MCF 10A (cell line): ENCODE measurements at regions not wholly inside any gene's neighbourhood (a gene's known extent, or its start where the extent isn't known, plus 50 kb on each side); places are given as distances from the start of the nearest gene placed in this dataset.

ENCODE experiments used
- BruUV-seq: library from RNA; stranded (reverse); fragments of 400-500 nt; replicated peaks from 2 replicates; lab custom pipeline; 2021; lab: Mats Ljungman, UMichigan
- CTCF ChIA-PET: fragments of 300-600 bp; sonication (Branson Sonifier 250); formaldehyde crosslinking; extraction: SDS; loops from one replicate; lab custom pipeline; 2021; ENCODE audit warnings: antibody characterized with exemption, inconsistent platforms; lab: Yijun Ruan, JAX
- POLR2A ChIA-PET: fragments of 300-600, 350-650 bp; sonication (Branson Sonifier 250); formaldehyde crosslinking; extraction: SDS; loops from one replicate; lab custom pipeline; 2020; ENCODE audit warnings: antibody characterized with exemption, inconsistent platforms; lab: Yijun Ruan, JAX
- DNase-seq: peaks from one replicate; pipeline ENCODE4 v3.0.0-alpha.2; 2018; ENCODE audit not compliant: unreplicated experiment
- H3K27ac Mint-ChIP-seq: one replicate; pipeline ENCODE4 v1.8.0; 2022; ENCODE audit warnings: mild to moderate bottlenecking, low read depth, mixed read lengths; ENCODE audit not compliant: unreplicated experiment
- H3K27me3 Mint-ChIP-seq: one replicate; pipeline ENCODE4 v1.8.0; 2022; ENCODE audit warnings: mixed read lengths; ENCODE audit not compliant: insufficient read depth, unreplicated experiment
- H3K36me3 Mint-ChIP-seq: one replicate; pipeline ENCODE4 v1.8.0; 2022; ENCODE audit warnings: mild to moderate bottlenecking, moderate library complexity, mixed read lengths; ENCODE audit not compliant: insufficient read depth, unreplicated experiment
- H3K4me1 Mint-ChIP-seq: one replicate; pipeline ENCODE4 v1.8.0; 2022; ENCODE audit warnings: mixed read lengths; ENCODE audit not compliant: insufficient read depth, unreplicated experiment
- H3K4me3 Mint-ChIP-seq: one replicate; pipeline ENCODE4 v1.8.0; 2022; ENCODE audit warnings: mild to moderate bottlenecking, moderate library complexity, mixed read lengths; ENCODE audit not compliant: unreplicated experiment
- H3K9me3 Mint-ChIP-seq: one replicate; pipeline ENCODE4 v1.8.0; 2022; ENCODE audit warnings: mixed read lengths; ENCODE audit not compliant: unreplicated experiment
- intact Hi-C: fragments of 100-400 bp; cut with micrococcal nuclease; formaldehyde crosslinking; loops from 2 replicates; pipeline ENCODE4 v1.14.1; 2022
- TF ChIP-seq, protein P1 (sequence below): fragments of 200-600 bp; IDR thresholded peaks from one replicate; pipeline ENCODE4 v1.8.0; 2022; ENCODE audit warnings: antibody characterized with exemption, mild to moderate bottlenecking; ENCODE audit not compliant: unreplicated experiment

DNA sequence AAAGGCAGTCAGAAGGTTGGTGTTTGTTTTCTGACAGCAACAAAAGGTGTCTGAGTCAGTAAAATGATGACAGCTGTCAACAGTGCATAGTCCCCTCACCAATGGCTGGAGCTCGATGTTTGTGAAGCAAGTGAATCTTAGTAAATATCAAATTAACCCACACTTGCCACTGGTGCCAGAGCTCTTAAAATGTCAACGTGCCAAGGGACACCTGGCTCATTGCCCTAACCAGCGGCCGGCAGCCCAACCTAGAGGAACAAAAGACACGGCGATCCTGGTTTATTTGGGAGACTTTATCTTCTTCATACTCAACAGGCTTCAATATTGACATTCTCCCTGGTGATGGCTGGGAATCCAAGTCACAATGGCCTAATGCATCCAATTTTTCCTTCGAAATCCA lies 143.4 kb downstream of the CPEB2 start:
- Mint-ChIP-seq H3K9me3 (no peaks in the 10 kb centered on the region), H3K36me3 (peaks cover 6% of the 10 kb centered on the region), H3K27me3 (no peaks in the 10 kb centered on the region), H3K4me1 (peaks cover 3% of the 10 kb centered on the region), H3K4me3 (no peak overlapping the region), H3K27ac (no peak overlapping the region)
- TF ChIP-seq, protein P1, sequence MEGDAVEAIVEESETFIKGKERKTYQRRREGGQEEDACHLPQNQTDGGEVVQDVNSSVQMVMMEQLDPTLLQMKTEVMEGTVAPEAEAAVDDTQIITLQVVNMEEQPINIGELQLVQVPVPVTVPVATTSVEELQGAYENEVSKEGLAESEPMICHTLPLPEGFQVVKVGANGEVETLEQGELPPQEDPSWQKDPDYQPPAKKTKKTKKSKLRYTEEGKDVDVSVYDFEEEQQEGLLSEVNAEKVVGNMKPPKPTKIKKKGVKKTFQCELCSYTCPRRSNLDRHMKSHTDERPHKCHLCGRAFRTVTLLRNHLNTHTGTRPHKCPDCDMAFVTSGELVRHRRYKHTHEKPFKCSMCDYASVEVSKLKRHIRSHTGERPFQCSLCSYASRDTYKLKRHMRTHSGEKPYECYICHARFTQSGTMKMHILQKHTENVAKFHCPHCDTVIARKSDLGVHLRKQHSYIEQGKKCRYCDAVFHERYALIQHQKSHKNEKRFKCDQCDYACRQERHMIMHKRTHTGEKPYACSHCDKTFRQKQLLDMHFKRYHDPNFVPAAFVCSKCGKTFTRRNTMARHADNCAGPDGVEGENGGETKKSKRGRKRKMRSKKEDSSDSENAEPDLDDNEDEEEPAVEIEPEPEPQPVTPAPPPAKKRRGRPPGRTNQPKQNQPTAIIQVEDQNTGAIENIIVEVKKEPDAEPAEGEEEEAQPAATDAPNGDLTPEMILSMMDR: no peak
- ChIA-PET POLR2A (interaction anchor here (0.6 kb wide), 1 partner anchor 1065 kb away, joined by 3 read pairs; no protein-coding TSS in a partner anchor), CTCF (interaction anchor here (0.6 to 1.5 kb wide), 3 partner anchors 35 to 56 kb away, joined by 3 read pairs; no protein-coding TSS in a partner anchor)
- BruUV-seq: no TSS peak
- intact Hi-C loops: no loop called here
- DNase-seq: no peak

DNA sequence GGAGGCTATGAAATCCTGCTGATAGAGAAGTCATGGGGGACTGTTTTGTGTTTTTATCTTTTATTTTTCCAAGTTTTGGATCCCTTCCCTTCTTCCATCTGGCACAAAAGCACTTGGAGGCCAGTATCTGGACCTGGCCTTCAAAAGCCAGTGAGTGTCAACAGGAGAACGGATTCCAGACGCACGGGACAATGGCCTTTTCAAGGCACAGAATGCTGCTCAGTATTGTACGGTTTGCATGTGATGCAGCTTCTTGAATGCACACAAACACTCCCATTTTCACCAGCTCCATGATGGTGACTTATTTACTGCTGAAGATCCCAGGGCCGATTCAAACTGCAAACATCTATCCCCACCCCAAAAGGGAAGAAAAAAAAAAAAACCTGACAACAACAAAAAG lies 145.4 kb downstream of the CPEB2 start:
- ChIA-PET POLR2A (no interaction called here), CTCF (interaction anchor here (0.5 kb wide), 1 partner anchor 385 kb away, joined by 3 read pairs; no protein-coding TSS in a partner anchor)
- H3K4me3 Mint-ChIP-seq: no peak overlapping the region
- H3K27ac Mint-ChIP-seq: no peak overlapping the region
- TF ChIP-seq, protein P1: no peak
- intact Hi-C loops: no loop called here
- no peaks in the 10 kb centered on the region for H3K27me3 Mint-ChIP-seq
- H3K9me3 Mint-ChIP-seq: no peaks in the 10 kb centered on the region
- H3K4me1 Mint-ChIP-seq: peaks cover 4% of the 10 kb centered on the region
- no TSS peak for BruUV-seq
- no peak for DNase-seq
- no peaks in the 10 kb centered on the region for H3K36me3 Mint-ChIP-seq

DNA sequence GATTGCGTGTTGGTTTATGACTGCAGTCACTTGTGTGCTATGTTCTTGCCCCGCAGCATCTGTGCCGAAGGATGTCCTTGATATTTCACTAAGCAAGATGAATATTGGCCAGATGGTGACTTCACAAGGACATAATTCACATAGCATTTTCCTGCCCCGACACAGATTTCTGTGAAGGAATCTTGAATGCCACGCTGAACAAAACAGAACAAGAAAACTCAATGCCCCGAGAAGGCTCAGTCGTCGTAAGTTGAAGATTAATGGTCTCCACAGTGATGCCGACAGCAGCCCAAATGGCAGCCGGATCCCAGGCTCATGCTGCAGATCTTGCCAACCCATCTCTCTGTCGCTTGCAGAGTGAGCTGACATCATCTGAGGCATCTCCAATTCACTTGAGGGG lies 145.9 kb downstream of the CPEB2 start:
- DNase-seq: no peak
- H3K27me3 Mint-ChIP-seq: no peaks in the 10 kb centered on the region
- H3K9me3 Mint-ChIP-seq: no peaks in the 10 kb centered on the region
- H3K4me3 Mint-ChIP-seq: no peak overlapping the region
- BruUV-seq: no TSS peak
- CTCF ChIA-PET: no interaction called here
- no peak overlapping the region for H3K27ac Mint-ChIP-seq
- TF ChIP-seq, protein P1: no peak
- H3K4me1 Mint-ChIP-seq: peaks cover 4% of the 10 kb centered on the region
- intact Hi-C loops: no loop called here
- H3K36me3 Mint-ChIP-seq: no peaks in the 10 kb centered on the region
- POLR2A ChIA-PET: no interaction called here

DNA sequence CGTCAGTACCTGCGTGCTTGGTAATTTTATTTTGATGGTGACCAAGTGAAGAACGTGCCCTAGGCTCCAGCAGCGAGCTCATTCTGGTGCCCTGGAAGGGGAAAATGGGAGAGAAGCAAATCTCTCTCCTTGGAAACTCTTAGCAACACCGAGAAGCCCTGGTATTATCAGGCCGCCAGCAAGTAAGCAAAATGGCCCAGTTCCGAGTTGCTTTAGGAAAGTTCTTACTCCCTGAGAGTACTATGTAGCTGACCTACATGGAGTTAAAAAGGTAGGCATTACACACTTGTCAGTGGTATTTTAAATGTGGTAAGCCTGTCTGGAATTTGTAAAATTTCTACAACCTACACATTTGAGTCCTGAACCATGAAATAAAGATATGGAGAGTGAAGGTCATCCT lies 146.4 kb downstream of the CPEB2 start:
- BruUV-seq: no TSS peak
- Mint-ChIP-seq H3K36me3 (no peaks in the 10 kb centered on the region), H3K4me3 (no peak overlapping the region), H3K27me3 (no peaks in the 10 kb centered on the region), H3K27ac (no peak overlapping the region), H3K9me3 (no peaks in the 10 kb centered on the region), H3K4me1 (peaks cover 4% of the 10 kb centered on the region)
- CTCF ChIA-PET: no interaction called here
- DNase-seq: no peak
- POLR2A ChIA-PET: no interaction called here
- intact Hi-C loops: no loop called here
- TF ChIP-seq, protein P1: no peak
